HG02840 (cell line): ENCODE measurements at regions not wholly inside any gene's neighbourhood (a gene's known extent, or its start where the extent isn't known, plus 50 kb on each side); places are given as distances from the start of the nearest gene placed in this dataset.
"Not testable (repeated sequence)": the region's sequence is repeated elsewhere in the genome, so short reads cannot be mapped to it uniquely, and the experiment has no call there.

Experiments
- ATAC-seq: cut with Tn5 transposase; IDR thresholded peaks from one replicate; pipeline ENCODE4 v1.9.1; 2021; ENCODE audit warnings: mild to moderate bottlenecking, moderate library complexity, moderate number of reproducible peaks; ENCODE audit not compliant: unreplicated experiment, low FRiP score

DNA sequence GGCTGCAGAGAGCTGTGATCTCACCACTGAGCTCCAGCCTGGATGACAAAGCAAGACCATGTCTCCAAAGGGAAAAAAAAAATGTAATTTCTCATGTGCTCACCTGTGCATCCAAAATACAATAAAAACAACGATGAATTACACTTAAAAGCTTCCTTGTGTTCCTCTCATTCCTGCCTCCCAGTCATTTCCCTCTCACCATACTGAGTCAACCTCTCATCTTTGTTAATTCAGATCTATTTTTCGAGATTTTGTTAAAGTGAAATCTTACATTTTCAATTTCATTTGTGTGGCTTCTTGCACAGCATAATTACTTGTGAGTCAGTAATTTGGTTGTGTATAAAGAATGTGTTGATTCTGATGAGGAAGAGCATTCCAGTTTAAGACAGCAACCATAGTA, 1203.2 kb downstream of the TMEM121 start:
- ATAC-seq: no peak

DNA sequence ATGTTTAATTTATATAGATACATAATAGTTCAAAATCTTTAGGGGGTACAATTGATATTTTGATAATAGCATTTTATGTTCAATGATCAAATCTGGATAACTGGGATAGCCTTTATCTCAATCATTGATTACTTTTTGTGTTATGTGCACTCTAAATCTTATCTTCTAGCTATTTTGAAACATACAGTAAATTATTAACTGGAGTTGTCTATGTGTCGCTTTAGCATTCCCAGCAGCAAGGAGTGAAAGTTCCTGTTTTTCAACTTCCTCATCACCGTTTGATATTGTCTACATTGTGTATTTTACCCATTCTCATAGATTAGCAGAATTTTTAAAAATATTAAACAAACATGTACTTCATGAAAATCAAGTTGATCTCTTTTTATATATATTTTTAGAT, 1207.4 kb downstream of the TMEM121 start:
- ATAC-seq: no peak

DNA sequence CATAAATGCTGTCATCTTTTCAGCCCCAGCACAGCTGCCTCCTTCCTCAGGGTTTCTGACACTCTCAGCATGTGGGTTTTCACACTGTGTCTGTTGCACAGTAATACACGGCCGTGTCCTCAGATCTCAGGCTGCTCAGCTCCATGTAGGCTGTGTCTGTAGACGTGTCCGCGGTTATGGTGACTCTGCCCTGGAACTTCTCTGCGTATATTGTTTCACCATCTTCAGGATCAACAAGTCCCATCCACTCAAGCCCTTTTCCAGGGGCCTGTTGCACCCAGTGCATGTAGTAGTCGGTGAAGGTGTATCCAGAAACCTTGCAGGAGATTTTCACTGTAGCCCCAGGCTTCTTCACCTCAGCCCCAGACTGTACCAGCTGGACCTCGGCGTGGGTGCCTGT, 1210.6 kb downstream of the TMEM121 start:
- ATAC-seq: no peak

DNA sequence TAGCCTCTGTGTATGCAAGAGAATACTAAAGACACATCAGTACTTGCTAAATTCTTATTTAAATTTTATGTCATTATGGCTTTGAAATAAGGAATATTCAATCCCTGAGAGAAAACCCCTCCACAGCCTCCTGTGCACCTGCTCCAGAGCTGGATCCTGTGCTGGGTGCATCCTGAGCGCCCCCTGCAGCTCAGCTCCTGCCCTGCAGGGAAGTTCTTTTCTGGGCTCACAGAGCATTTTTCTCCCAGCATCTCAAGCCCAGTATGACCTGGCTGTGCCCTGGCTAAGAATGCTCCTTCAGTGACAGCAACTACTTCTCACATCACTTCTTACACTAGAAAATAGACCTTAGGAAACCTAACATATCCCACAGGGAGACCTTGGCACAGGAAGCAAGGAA, 1211.7 kb downstream of the TMEM121 start:
- ATAC-seq: no peak

DNA sequence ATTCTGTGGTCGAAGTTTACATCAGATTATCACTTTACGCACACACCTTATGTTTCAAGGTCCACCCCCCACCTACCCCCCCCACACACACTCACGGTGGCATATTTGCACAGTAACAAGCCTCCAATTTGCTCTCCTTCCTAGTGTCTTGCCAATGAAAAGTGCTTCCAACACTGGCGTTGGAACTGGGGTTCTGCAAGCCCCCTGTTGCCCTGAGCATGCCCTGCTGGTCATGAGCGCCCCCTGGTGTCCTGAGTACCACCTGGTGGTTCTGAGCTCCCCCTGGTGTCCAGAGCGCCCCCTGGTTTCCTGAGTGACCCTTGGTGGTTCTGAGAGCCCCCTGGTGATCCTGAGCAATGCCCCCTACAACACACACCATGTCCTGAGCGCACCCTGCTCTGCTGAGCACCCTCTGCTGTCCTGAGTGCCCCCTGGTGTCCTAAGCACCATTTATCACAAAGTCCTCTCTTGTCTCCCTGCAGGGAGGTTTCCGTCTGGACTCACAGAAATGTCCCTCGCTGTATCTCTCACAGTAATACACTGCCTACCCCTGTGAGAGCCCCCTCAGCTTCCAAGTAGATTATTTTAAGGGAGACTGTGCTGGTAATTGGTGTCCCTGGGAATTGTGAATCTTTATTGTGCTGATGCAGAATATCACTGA, 1212.3 kb downstream of the TMEM121 start:
- not testable (repeated sequence) for ATAC-seq

DNA sequence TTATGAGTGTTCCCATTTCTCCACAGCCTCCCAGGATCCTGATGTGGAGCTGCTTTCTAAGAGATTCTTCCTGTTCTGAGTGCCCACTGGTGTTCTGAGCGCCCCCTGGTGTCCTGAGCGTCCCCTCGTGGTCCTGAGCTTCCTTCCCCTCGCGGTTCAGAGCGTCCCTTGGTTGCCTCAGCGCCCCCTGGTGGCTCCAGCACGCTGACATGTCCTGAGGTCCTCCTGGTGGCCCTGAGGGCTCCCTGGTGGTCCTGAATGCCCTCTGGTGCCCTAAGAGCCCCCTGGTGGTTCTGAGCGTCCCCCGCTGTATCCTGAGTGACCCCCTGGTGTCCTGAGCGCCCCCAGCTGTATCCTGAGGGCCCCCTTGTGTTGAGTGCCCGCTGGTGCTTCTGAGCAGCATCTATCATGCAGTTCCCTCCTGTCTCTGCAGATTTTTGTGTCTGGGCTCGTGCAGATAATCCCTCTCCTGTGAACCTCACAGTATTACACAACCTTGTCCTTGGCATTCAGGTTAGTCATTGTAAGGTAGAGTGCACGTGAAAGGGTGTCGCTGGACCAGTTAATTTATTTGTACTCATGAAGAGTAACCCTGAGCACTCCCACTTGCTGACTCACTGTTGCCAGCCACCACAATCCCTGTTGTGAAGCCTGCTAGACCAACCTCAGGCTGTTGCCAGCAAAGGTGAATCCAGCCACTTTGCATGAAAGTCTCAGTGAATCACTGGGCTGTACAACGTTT, 1214.9 kb downstream of the TMEM121 start:
- not testable (repeated sequence) for ATAC-seq

DNA sequence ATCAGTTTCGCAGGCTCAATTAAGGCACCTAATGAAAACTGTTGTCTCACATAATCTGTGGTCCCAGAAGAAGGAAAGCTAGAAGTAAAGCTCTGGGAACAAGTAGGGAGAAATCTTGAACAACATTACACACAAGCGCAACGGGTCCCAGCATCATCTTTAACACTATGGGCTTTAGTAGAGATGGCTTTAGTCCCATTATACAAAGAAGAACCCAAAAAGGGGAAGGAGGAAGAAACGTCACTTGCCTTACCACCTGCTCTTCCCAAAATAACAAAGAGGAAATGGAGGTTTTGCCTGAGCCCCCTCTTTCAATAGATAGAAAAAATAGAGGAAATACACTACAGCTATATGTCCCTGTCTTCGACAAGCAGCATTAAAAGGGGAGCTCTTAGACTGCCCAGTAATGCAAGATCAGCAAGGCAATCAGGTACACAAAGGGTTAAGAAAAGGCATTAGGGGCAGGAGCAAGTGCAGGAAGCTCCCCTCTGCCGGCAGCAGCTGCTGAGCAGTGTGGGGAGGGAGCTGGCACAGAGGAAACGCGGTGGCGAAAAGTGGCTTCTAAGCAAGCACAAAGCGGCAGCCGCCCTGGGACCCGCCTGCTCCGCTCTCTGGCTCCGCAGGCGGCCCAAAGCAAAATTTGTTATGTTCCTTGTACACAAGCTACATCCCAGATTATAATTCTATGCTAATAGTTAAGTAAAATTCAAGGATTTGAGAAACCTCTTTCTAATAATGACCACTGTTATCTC, 1218.8 kb downstream of the TMEM121 start:
- not testable (repeated sequence) for ATAC-seq

DNA sequence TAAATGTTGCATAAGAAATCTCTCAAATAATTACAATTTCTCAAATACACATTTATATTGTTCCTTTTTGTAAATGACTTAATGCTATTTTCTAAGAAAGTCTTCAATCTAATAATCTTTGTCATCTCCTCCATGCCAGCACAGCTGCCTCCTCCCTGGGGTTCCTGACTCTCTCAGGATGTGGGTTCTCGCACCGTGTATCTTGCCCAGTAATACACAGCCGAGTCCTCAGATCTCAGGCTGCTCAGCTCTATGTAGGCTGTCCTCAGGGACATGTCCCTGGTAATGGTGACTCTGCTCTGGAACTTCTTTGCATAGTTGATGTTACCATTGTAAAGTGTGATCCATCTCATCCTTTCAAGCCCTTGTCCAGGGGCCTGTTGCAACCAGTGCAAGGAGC, 1223.7 kb downstream of the TMEM121 start:
- ATAC-seq: not testable (repeated sequence)

DNA sequence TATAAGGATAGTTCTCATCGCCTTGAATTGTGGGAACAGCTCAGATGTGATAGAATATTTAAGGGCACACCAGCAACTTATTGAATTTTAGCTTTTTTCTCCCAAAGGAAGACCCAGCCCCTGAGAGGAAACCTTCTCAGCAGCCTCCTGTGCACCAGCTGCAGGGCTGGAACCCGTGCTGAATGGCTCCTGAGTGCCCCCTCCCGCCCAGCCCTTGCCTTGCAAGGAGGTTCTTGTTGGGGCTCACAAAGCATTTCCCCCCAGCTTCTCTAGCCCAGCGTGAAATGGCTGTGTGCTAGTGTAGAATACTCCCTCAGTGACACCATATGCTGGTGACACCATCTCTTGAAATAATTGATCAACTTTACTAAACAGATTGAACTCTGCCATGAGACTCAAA, 1227.4 kb downstream of the TMEM121 start:
- ATAC-seq: not testable (repeated sequence)

DNA sequence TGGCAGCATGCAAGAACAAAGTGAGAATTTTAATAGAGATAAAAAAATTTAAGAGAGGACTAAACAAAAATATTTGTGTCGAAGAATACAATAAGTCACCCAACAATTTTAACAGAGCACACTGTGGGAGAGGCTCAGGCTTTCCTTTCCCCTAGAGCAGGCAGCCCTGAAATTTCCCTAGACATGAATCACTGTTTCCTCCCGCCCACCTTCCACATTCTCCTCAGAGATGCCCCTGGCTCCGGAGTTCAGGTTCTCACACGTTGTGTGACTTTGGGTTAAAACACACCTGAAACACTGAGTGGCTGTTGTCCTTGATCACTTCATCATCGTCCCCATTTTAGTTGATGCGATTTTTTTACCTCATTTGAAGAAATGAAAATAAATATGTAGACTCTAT, 1231.1 kb downstream of the TMEM121 start:
- not testable (repeated sequence) for ATAC-seq

DNA sequence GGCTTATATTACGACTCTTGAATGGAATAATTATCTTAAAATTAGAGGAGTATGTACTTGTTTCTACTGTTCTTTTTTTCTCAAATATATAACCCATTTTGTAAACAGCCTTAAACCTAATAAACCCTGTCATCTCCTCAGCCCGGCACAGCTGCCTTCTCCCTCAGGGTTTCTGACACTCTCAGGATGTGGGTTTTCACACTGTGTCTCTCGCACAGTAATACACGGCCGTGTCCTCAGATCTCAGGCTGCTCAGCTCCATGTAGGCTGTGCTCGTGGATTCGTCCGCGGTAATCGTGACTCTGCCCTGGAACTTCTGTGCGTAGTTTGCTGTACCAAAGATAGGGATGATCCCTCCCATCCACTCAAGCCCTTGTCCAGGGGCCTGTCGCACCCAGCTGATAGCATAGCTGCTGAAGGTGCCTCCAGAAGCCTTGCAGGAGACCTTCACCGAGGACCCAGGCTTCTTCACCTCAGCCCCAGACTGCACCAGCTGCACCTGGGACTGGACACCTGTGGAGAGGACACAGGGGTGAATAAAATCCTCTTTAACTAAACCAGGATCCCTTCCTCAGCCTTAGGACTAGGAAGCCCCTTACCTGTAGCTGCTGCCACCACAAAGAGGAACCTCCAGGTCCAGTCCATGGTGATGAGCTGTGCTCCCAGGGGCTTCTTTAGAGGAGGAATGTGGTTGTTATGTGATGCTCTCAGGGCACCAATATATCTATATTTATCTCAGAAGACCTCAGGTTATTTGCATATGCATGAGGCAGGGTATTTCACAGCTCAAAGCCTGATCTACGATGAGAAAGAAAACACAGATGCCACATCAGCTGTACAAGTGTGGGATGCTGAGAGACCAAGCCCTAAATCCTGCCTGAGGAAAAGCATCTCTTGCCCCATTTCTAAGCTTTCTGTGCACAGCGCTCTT, 1235.8 kb downstream of the TMEM121 start:
- ATAC-seq: not testable (repeated sequence)

DNA sequence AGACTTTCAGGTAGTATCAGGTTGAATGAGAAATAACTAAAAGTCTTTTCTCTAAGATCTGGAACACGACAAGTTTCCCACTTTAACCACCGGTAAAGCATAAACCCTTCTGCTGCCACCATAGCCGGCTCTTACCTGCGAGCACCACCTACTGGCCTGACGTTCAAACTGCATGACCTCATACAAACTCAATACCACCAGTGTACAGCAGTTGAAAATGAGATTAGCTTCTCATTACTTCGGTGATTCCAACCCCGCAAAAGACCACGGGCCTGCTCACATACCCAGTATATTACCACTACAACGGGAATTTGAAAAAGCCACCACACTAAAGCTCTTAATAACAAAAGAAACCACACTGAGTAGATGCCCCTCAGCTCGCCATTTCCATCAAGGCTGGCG, 1238.6 kb downstream of the TMEM121 start:
- ATAC-seq: not testable (repeated sequence)

DNA sequence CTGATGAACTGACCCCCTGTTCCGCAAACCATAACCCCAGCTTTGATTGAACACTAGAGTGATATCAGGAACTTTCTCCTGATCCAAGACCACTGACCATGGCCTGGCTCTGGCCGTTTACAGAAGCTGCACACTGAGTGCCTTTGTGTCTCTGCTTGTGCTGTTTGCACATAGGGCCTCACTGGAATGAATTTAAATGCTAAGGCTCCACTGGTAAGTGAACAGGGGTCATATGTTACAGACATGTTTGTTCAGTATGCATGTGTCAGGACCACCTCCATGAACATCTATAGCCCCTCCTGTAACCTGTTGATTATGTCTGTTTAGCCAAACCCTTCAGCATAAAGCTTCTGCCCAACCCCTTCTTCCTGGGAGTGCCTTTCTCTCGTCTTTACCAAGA, 1239.8 kb downstream of the TMEM121 start:
- ATAC-seq: no peak

DNA sequence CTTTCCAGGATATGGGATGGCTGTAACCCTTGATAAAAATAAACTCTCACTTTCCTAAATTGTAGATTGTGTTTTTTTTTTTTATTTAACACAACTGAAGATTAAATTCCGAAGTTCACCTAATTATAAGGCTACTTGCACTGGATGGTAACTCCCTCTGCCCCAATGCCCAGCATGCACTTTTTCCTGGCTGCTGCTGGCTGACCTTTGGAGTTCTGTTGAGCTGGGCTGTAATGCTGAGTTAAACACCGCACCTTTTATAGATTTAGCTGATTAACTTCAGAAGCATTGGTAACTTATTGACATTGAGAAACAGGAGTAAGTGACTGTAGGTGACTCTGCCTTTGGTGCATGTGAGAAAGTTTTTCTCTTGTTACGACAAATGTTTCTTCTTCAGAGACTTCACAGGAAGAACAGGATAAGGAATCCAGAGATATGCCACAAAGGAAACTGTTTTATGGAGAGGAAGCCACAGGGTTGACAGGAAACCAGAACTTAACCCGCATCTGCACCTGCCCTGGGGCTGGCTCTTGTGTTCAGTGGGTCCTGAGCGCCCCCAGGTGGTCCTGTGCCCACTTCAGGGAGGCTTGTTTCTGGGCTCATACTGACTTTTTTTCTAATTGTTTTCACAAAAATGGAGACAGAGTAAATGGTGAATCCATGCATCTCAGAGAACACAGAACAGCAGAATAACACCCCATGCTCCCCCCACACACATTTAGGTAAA, 1240.3 kb downstream of the TMEM121 start:
- ATAC-seq: not testable (repeated sequence)

DNA sequence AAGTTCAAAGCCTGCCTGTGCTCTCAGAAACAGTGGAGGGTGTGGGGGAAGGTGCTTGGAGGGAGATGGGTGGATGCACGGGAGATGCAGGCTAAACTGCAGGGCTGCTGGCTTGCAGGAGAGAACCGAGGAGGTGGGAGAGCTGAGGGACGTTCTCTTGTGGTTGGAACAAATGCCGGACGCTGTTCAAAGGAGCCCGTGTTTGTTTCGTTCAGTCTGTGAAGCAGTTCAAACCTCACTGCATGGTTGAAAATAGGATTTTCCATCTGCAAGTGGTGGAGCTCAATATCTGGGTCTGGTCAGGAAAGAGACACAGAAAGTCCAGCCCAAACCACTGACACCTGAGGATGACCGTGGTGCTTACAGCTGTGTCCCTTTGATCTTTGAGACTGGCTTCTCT, 1241.8 kb downstream of the TMEM121 start:
- not testable (repeated sequence) for ATAC-seq

DNA sequence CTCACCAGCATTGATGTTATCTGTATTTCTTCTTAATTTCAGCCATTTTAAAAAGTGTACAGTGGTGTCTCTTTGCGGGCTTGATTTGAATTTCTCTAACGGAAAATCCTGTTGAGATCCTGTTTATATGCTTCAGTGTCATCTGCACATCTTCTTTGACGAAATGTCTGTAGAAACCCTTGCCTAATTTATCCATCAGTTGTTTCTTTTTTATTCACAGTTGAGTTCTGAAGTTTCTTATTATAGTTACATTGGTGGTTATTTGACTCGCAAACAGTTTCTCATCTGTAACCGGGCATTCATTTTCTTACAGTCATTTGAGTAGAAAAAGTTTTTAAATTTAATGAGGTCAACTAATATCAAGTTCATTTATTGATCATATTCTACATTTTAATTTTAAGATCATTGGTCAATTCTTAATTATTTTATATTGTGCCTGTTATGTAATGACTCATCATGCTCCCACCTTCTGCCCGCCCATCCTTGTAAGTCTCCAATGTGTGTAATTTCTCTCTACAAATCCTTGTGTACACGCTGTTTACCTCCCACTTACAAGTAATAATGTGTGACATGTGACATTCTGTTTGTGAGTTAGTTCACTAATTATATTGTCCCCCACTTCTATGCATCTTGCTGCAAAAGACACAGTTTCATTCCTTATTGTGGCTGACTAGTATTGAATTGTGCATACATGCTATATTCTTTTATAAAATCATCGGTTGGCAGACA, 1242.8 kb downstream of the TMEM121 start:
- not testable (repeated sequence) for ATAC-seq

DNA sequence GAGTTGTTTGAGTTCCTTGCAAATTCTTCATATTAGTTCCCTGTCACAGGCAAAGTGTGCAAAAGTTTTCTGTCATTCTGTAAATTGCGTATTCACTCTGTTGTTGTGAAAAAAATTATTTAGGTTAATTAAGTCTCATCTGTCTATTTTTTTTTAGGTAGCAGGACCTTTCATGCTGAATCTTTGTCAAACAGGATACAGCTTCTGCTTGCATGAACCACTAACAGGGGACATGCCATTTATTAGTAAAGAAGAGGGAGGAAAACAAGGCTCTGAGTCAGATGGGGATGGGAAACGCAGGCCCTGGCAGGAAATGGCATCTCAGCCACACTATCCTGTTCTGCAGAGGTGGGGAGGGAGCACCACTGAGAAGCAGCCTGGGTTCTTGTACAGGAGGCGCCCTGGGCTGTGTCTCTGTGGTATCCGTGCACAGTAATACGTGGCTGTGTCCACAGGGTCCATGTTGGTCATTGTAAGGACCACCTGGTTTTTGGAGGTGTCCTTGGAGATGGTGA, 1243.8 kb downstream of the TMEM121 start:
- ATAC-seq: not testable (repeated sequence)

DNA sequence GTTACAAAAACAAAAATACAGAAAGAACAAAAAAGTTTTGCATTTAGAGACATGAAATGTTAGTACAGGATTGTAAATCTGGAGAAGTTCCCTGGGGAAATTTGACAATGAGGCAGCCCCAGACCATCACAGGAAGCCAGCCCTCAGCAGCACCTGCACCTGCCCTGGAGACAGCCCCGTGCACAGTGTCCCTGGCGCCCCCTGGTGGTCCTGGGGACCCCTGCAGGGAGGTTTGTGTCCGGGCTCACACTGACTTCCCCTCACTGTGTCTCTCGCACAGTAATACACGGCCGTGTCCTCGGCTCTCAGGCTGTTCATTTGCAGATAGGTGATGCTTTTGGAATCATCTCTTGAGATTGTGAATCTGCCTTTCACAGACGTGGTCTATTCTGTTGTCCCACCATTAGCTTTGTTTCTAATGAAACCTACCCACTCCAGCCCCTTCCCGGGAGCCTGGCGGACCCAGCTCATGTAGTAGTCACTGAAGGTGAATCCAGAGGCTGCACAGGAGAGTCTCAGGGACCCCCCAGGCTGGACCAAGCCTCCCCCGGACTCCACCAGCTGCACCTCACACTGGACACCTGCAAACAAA, 1248.6 kb downstream of the TMEM121 start:
- not testable (repeated sequence) for ATAC-seq
